K562 (cell line): ENCODE measurements at regions not wholly inside any gene's neighbourhood (a gene's known extent, or its start where the extent isn't known, plus 50 kb on each side); places are given as distances from the start of the nearest gene placed in this dataset.

Experiments used
- ATF3 ChIP-seq, 2 experiments: fragments of 450-650 bp in 1 of 2; sonication (generic) in 1 of 2; formaldehyde crosslinking in 1 of 2; IDR thresholded peaks in 1 of 2; conservative IDR thresholded peaks in 1 of 2; 2 replicates each; pipeline versions ENCODE4 v1.6.1 to v1.8.1; 2016 to 2023; ENCODE audit warnings: mild to moderate bottlenecking in 2 of 2, moderate library complexity in 2 of 2, inconsistent platforms in 1 of 2, missing genetic modification reagents in 1 of 2
- EZH2 ChIP-seq: IDR thresholded peaks from 2 replicates; pipeline ENCODE4 v1.6.1; 2012; ENCODE audit warnings: low read depth, mild to moderate bottlenecking, inconsistent platforms, low read length, borderline replicate concordance
- MBD1 ChIP-seq: fragments of 250-450 bp; sonication (Bioruptor Pico); IDR thresholded peaks from 2 replicates; pipeline ENCODE4 v1.8.0; 2022; ENCODE audit warnings: inconsistent platforms
- POLR2A ChIP-seq: fragments of 450-650 bp; conservative IDR thresholded peaks from 2 replicates; pipeline ENCODE4 v1.6.1; 2016
- POLR2AphosphoS5 ChIP-seq: IDR thresholded peaks from 2 replicates; pipeline ENCODE4 v1.6.1; 2011; ENCODE audit warnings: mild to moderate bottlenecking, low read depth, low read length, moderate library complexity; ENCODE audit not compliant: control insufficient read depth, insufficient read depth
- RCOR1 ChIP-seq, 2 experiments: IDR thresholded peaks; 2 replicates each; pipeline ENCODE4 v1.6.1; 2012; ENCODE audit warnings: low read depth in 2 of 2, low read length in 2 of 2, borderline replicate concordance in 1 of 2, improper control_type of control experiment in 1 of 2
- TAF1 ChIP-seq: IDR thresholded peaks from 2 replicates; pipeline ENCODE4 v1.6.1; 2011; ENCODE audit warnings: mild to moderate bottlenecking, low read length, moderate library complexity; ENCODE audit not compliant: insufficient read depth, control insufficient read depth, severe bottlenecking; ENCODE audit errors: extremely low read depth
- ZNF212 ChIP-seq: fragments of 450-650 bp; formaldehyde crosslinking; IDR thresholded peaks from 2 replicates; pipeline ENCODE4 v1.4.0; 2020; ENCODE audit warnings: mild to moderate bottlenecking
- ZNF384 ChIP-seq: IDR thresholded peaks from 2 replicates; pipeline ENCODE4 v1.6.1; 2012; ENCODE audit warnings: low read depth, low read length, improper control_type of control experiment
- ZNF707 ChIP-seq: fragments of 250-450 bp; sonication (Bioruptor Pico); conservative IDR thresholded peaks from 2 replicates; pipeline ENCODE4 v1.8.0; 2022; ENCODE audit warnings: inconsistent platforms, mild to moderate bottlenecking, moderate library complexity
- TF ChIP-seq, protein P1 (sequence below), 3 experiments: IDR thresholded peaks in 2 of 3; conservative IDR thresholded peaks in 1 of 3; 2 replicates each; pipeline ENCODE4 v1.5.1; 2011 to 2012; ENCODE audit warnings: low read length in 3 of 3, mild to moderate bottlenecking in 3 of 3, control low read depth in 2 of 3, improper control_type of control experiment in 1 of 3, inconsistent platforms in 1 of 3, low read depth in 1 of 3, mixed read lengths in 1 of 3, moderate library complexity in 1 of 3; ENCODE audit not compliant: insufficient read depth in 2 of 3

DNA sequence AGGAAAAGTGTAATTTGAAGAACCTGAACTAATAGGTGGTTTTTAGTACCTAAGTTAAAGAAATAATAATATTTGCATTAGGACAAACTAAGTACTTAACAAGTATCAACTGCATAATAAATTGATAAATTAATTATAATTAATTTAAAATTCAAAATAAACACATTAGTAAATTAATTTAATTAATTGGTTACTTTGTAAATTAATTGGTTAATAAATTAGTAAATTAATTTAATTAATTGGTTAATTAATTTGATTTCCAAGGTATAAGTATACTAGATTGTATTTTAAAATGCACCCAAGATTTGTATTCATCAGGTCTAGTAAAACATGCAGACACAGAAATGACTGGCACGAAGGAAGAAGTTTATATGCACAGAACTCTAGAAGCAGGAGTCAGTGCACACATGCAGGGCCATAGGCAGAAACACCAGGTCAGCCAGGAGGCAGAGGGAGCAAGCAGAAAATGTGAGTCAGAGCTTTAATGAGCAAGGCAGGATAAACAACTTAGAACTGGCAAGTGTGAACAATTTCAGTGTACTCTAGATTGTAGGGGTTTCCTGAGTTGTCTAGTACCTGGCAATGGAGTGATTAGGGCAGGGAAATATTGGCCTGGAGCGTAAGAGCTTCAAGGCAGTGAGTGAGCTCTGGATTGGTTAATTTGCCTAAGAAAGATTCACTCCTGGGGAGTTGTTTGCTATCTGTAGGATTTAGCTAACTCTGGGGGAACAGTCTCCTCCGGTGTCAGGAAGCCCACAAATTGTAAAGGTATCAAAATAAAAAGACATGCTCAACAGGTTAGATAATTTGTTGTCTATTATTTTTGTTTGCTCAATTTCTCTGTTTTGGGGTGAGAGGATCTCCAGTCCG lies 665.7 kb downstream of the MRPL39 start:
- TF ChIP-seq ZNF707 (CRISPR knock-in tag) (no peak), TAF1 (no peak), ATF3 (IDR thresholded peaks at IDR 0.05) (no peak), ATF3 (CRISPR knock-in tag; conservative IDR thresholded peaks at IDR 0.05) (no peak), MBD1 (no peak), ZNF384 (no peak), RCOR1 (IDR thresholded peaks at IDR 0.05; ENCODE audit: borderline replicate concordance in 1 of 2, low read depth in 2 of 2, low read length in 2 of 2) (no peak), POLR2AphosphoS5 (no peak), ZNF212 (CRISPR knock-in tag) (no peak), EZH2 (no peak), POLR2A (no peak)
- TF ChIP-seq, protein P1, sequence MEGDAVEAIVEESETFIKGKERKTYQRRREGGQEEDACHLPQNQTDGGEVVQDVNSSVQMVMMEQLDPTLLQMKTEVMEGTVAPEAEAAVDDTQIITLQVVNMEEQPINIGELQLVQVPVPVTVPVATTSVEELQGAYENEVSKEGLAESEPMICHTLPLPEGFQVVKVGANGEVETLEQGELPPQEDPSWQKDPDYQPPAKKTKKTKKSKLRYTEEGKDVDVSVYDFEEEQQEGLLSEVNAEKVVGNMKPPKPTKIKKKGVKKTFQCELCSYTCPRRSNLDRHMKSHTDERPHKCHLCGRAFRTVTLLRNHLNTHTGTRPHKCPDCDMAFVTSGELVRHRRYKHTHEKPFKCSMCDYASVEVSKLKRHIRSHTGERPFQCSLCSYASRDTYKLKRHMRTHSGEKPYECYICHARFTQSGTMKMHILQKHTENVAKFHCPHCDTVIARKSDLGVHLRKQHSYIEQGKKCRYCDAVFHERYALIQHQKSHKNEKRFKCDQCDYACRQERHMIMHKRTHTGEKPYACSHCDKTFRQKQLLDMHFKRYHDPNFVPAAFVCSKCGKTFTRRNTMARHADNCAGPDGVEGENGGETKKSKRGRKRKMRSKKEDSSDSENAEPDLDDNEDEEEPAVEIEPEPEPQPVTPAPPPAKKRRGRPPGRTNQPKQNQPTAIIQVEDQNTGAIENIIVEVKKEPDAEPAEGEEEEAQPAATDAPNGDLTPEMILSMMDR (IDR thresholded peaks at IDR 0.05 in 2 of 3, conservative IDR thresholded peaks at IDR 0.05 in 1 of 3; ENCODE audit: insufficient read depth in 2 of 3, low read depth in 1 of 3, low read length in 3 of 3), result no peak
